ENCODE measurements at regions not wholly inside any gene's neighbourhood (a gene's known extent, or its start where the extent isn't known, plus 50 kb on each side); places are given as distances from the start of the nearest gene placed in this dataset.

- TF ChIP-seq FOXP2 (optimal IDR thresholded peaks at IDR 0.05; ENCODE audit: control extremely low read depth, extremely low read length, insufficient read depth): no peak
- TF ChIP-seq POLR2AphosphoS5 (IDR thresholded peaks at IDR 0.05; ENCODE audit: borderline replicate concordance, low read depth, low read length): no peak
- TF ChIP-seq EZH2 (IDR thresholded peaks at IDR 0.05): no peak
- Histone ChIP-seq H3K9me3 (ENCODE audit: low read depth, low read length) (no peaks in the 10 kb centered on the region), H3K4me3 (peak overlapping the region; percentile 62; the same call in 1 of the 2 replicates), H3K27ac (peak overlapping the region; percentile 84), H3K9ac (ENCODE audit: insufficient read length) (no peak overlapping the region), H3K36me3 (ENCODE audit: insufficient read depth, low read length) (no peaks in the 10 kb centered on the region)
- DNase-seq (ENCODE audit: low read depth, low spot score): no peak
Measured at GRCh38 chr6:71512256-71512655, 223.6 kb downstream of the OGFRL1 start.

GRCh38 chr6:71513036-71513435 is 224.4 kb downstream of the OGFRL1 start:
- Histone ChIP-seq H3K9ac (ENCODE audit: insufficient read length) (peak overlapping the region; percentile 42), H3K36me3 (ENCODE audit: insufficient read depth, low read length) (no peaks in the 10 kb centered on the region), H3K27ac (peak overlapping the region; percentile 84), H3K9me3 (ENCODE audit: low read depth, low read length) (no peaks in the 10 kb centered on the region), H3K4me3 (peak overlapping the region; percentile 62)
- TF ChIP-seq EZH2 (IDR thresholded peaks at IDR 0.05) (no peak), FOXP2 (optimal IDR thresholded peaks at IDR 0.05; ENCODE audit: control extremely low read depth, extremely low read length, insufficient read depth) (no peak), POLR2AphosphoS5 (IDR thresholded peaks at IDR 0.05; ENCODE audit: borderline replicate concordance, low read depth, low read length) (no peak)
- DNase-seq (ENCODE audit: low read depth, low spot score): peak; percentile 20

DNA sequence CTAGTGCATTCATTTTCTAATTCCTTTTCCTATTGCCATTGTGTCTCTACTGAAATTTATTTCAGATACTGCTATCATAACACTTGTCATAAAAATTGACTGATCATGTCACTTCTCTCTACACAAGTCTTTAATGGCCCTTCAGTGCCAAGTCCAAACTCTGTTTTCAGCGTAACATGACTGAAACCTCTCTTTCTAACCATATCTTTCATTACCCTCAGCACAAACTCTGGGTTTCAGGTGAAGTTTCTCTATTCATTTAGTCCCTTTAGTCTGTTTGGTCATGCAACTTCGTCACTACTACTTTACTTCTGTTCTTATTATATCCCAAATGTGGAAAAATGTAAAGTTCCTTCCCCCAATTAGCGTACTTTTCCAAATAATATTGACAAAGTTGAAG is 234.9 kb downstream of the OGFRL1 start:
- no peak overlapping the region for H3K9ac ChIP-seq (ENCODE audit: insufficient read length)
- no peak for TF ChIP-seq EZH2 (IDR thresholded peaks at IDR 0.05)
- TF ChIP-seq FOXP2 (optimal IDR thresholded peaks at IDR 0.05; ENCODE audit: control extremely low read depth, extremely low read length, insufficient read depth): no peak
- TF ChIP-seq POLR2AphosphoS5 (IDR thresholded peaks at IDR 0.05; ENCODE audit: borderline replicate concordance, low read depth, low read length): no peak
- no peaks in the 10 kb centered on the region for H3K9me3 ChIP-seq (ENCODE audit: low read depth, low read length)
- H3K36me3 ChIP-seq (ENCODE audit: insufficient read depth, low read length): no peaks in the 10 kb centered on the region
- no peak overlapping the region for H3K27ac ChIP-seq
- H3K4me3 ChIP-seq: no peak overlapping the region
- no peak for DNase-seq (ENCODE audit: low read depth, low spot score)

GRCh38 chr6:71524201-71524600 is 235.6 kb downstream of the OGFRL1 start:
- no peaks in the 10 kb centered on the region for H3K9me3 ChIP-seq (ENCODE audit: low read depth, low read length)
- no peak for TF ChIP-seq POLR2AphosphoS5 (IDR thresholded peaks at IDR 0.05; ENCODE audit: borderline replicate concordance, low read depth, low read length)
- no peak for TF ChIP-seq EZH2 (IDR thresholded peaks at IDR 0.05)
- TF ChIP-seq FOXP2 (optimal IDR thresholded peaks at IDR 0.05; ENCODE audit: control extremely low read depth, extremely low read length, insufficient read depth): no peak
- no peak overlapping the region for H3K4me3 ChIP-seq
- no peaks in the 10 kb centered on the region for H3K36me3 ChIP-seq (ENCODE audit: insufficient read depth, low read length)
- DNase-seq (ENCODE audit: low read depth, low spot score): no peak
- H3K27ac ChIP-seq: no peak overlapping the region
- no peak overlapping the region for H3K9ac ChIP-seq (ENCODE audit: insufficient read length)

- Histone ChIP-seq H3K9ac (ENCODE audit: insufficient read length) (no peak overlapping the region), H3K4me3 (no peak overlapping the region), H3K27ac (no peak overlapping the region), H3K36me3 (ENCODE audit: insufficient read depth, low read length) (no peaks in the 10 kb centered on the region), H3K9me3 (ENCODE audit: low read depth, low read length) (no peaks in the 10 kb centered on the region)
- DNase-seq (ENCODE audit: low read depth, low spot score): no peak
- TF ChIP-seq EZH2 (IDR thresholded peaks at IDR 0.05) (no peak), POLR2AphosphoS5 (IDR thresholded peaks at IDR 0.05; ENCODE audit: borderline replicate concordance, low read depth, low read length) (no peak), FOXP2 (optimal IDR thresholded peaks at IDR 0.05; ENCODE audit: control extremely low read depth, extremely low read length, insufficient read depth) (no peak)
Measured at GRCh38 chr6:71527886-71528285, 239.3 kb downstream of the OGFRL1 start.

- H3K9me3 ChIP-seq (ENCODE audit: low read depth, low read length): no peaks in the 10 kb centered on the region
- no peak overlapping the region for H3K27ac ChIP-seq
- TF ChIP-seq POLR2AphosphoS5 (IDR thresholded peaks at IDR 0.05; ENCODE audit: borderline replicate concordance, low read depth, low read length) (no peak), FOXP2 (optimal IDR thresholded peaks at IDR 0.05; ENCODE audit: control extremely low read depth, extremely low read length, insufficient read depth) (no peak), EZH2 (IDR thresholded peaks at IDR 0.05) (no peak)
- no peak for DNase-seq (ENCODE audit: low read depth, low spot score)
- no peak overlapping the region for H3K9ac ChIP-seq (ENCODE audit: insufficient read length)
- H3K36me3 ChIP-seq (ENCODE audit: insufficient read depth, low read length): no peaks in the 10 kb centered on the region
- no peak overlapping the region for H3K4me3 ChIP-seq
Measured at GRCh38 chr6:71529026-71529425, 240.4 kb downstream of the OGFRL1 start.

GRCh38 chr6:71529769-71530168 is 241.2 kb downstream of the OGFRL1 start:
- TF ChIP-seq FOXP2 (optimal IDR thresholded peaks at IDR 0.05; ENCODE audit: control extremely low read depth, extremely low read length, insufficient read depth) (no peak), POLR2AphosphoS5 (IDR thresholded peaks at IDR 0.05; ENCODE audit: borderline replicate concordance, low read depth, low read length) (no peak), EZH2 (IDR thresholded peaks at IDR 0.05) (no peak)
- no peaks in the 10 kb centered on the region for H3K36me3 ChIP-seq (ENCODE audit: insufficient read depth, low read length)
- no peak for DNase-seq (ENCODE audit: low read depth, low spot score)

GRCh38 chr6:71531006-71531405 is 242.4 kb downstream of the OGFRL1 start:
- Histone ChIP-seq H3K4me3 (no peak overlapping the region), H3K36me3 (ENCODE audit: insufficient read depth, low read length) (no peaks in the 10 kb centered on the region), H3K9me3 (ENCODE audit: low read depth, low read length) (no peaks in the 10 kb centered on the region), H3K9ac (ENCODE audit: insufficient read length) (no peak overlapping the region), H3K27ac (no peak overlapping the region)
- no peak for TF ChIP-seq POLR2AphosphoS5 (IDR thresholded peaks at IDR 0.05; ENCODE audit: borderline replicate concordance, low read depth, low read length)
- TF ChIP-seq FOXP2 (optimal IDR thresholded peaks at IDR 0.05; ENCODE audit: control extremely low read depth, extremely low read length, insufficient read depth): no peak
- TF ChIP-seq EZH2 (IDR thresholded peaks at IDR 0.05): no peak
- DNase-seq (ENCODE audit: low read depth, low spot score): no peak

More at GRCh38 chr6:71529769-71530168, 241.2 kb downstream of the OGFRL1 start:
- no peaks in the 10 kb centered on the region for H3K9me3 ChIP-seq (ENCODE audit: low read depth, low read length)
- no peak overlapping the region for H3K27ac ChIP-seq
- no peak overlapping the region for H3K9ac ChIP-seq (ENCODE audit: insufficient read length)
- H3K4me3 ChIP-seq: no peak overlapping the region

GRCh38 chr6:71531841-71532240 is 243.2 kb downstream of the OGFRL1 start:
- Histone ChIP-seq H3K9me3 (ENCODE audit: low read depth, low read length) (no peaks in the 10 kb centered on the region), H3K9ac (ENCODE audit: insufficient read length) (no peak overlapping the region), H3K27ac (no peak overlapping the region), H3K4me3 (no peak overlapping the region), H3K36me3 (ENCODE audit: insufficient read depth, low read length) (no peaks in the 10 kb centered on the region)
- no peak for DNase-seq (ENCODE audit: low read depth, low spot score)
- TF ChIP-seq POLR2AphosphoS5 (IDR thresholded peaks at IDR 0.05; ENCODE audit: borderline replicate concordance, low read depth, low read length) (no peak), EZH2 (IDR thresholded peaks at IDR 0.05) (no peak), FOXP2 (optimal IDR thresholded peaks at IDR 0.05; ENCODE audit: control extremely low read depth, extremely low read length, insufficient read depth) (no peak)
